ENCODE measurements at regions not wholly inside any gene's neighbourhood (a gene's known extent, or its start where the extent isn't known, plus 50 kb on each side); places are given as distances from the start of the nearest gene placed in this dataset.

DNA sequence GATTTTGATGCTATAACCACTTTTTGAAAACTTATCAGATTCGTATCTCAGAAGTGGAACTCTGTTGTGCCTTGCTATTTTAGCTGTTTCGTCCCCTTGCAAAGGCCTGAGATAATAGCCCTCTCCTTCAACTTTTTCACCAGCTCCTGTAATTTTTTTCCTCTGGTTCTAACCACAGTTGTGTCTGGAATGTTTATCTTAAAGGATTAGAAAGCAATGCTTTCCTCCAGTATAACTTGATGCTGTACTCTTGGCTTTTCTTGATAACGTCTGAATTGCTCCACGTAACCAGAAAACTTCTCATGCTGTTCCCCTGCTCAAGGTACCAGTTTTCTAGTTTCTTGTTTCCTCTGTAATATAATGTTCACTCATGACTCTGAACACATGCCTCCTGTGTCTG, 209.4 kb downstream of the DTWD2 start:
- DNase-seq (ENCODE audit: low read depth in 2 of 2): no peak

- no peak for DNase-seq (ENCODE audit: low read depth in 2 of 2)
These were observed 211.1 kb downstream of the DTWD2 start for GRCh38 chr5:118777189-118777736.

DNA sequence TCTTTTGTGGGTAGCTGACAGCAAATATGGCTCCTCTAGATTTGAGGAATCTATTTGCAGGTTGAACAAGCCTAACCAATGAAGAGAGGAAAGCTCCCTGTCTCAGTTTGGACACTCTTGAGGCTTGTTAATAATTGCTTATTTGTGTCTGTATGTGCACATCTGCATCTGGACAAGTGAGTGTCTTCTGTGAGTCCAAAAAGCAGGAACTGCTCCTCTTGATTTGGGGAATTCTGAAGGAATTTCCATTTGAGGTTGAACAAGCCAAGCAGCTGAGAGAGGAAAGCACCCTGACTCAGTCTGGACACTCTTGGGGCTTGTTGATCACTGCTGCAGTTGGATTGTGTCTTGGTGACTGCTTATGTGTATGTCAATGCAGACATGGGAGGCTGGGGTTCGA, 211.6 kb downstream of the DTWD2 start:
- no peak for DNase-seq (ENCODE audit: low read depth in 2 of 2)

DNA sequence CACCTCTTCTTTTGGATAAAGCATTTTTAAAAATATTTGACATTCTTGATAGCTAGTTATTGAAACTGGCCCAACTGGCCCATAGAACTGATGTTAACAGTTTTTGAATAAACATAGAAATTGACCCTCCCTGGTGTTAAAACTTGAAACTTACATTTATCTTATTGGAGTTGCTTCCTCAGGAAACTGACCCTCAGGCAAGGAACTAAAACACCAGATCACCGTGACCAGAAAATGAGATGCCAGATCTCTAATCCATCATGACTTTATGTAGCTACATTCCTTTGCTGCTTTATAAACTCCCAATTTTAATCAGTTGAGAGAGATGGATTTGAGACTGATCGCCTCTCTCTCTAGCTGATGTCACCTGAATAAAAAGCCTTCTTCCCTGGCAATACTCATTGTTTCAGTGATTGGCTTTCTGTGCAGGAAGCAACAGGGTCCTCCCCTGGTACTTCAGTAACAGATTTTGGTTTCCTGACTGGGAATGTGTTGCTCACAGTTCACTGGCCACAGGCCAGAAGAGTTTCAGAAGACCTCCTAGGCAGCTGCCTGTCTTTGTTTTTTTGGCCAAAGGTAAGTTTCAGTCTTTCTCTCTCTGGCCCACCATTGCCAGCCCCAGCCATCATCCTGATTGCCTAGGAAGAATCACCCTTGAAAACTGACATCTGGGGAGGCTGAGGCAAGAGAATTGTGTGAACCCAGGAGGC, 212.4 kb downstream of the DTWD2 start:
- DNase-seq (ENCODE audit: low read depth in 2 of 2): no peak

GRCh38 chr5:118768607-118769175, 219.7 kb downstream of the DTWD2 start:
- no peak for DNase-seq (ENCODE audit: low read depth in 2 of 2)

DNA sequence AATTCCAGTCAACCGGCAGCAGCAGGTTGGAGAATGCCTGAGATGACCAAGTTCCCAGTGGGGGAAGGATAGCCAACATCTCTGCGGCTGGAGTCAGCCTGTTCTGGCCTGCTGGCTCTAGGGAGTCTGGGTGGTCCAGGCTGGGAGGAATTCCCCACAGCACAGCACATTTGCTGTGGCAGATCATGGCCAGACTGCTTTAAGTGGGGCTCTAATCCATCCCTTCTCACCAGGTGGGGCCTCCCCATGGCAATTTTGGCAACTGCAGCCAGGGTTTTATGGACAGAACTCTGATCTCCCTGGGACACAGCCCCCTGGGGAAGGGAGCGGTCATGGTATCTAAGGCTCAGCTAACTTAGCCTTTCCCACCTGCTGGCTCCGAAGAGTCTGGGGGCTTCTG, 226.1 kb downstream of the DTWD2 start:
- DNase-seq (ENCODE audit: low read depth in 2 of 2): no peak

DNA sequence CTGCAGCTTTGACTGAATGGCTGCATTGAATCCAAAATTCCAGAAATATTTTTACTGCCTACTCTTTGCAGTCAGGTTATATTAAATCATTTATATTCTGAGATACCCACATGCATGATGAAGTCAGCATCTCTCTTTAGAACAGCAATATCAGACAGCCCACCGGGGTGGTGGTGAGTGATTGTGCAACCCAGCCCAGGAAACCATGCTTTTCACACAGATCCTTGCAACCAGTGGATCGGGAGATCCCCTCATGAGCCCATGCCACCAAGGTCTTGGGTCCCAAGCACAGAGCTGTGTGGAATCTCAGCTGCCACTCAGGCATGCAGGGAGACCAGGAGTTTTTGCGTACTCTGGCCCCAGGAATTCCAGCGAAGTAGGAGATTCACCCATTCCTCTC, 226.5 kb downstream of the DTWD2 start:
- DNase-seq (ENCODE audit: low read depth in 2 of 2): no peak

- no peak for DNase-seq (ENCODE audit: low read depth in 2 of 2)
These were observed 235.4 kb downstream of the DTWD2 start for GRCh38 chr5:118752969-118753368.

DNA sequence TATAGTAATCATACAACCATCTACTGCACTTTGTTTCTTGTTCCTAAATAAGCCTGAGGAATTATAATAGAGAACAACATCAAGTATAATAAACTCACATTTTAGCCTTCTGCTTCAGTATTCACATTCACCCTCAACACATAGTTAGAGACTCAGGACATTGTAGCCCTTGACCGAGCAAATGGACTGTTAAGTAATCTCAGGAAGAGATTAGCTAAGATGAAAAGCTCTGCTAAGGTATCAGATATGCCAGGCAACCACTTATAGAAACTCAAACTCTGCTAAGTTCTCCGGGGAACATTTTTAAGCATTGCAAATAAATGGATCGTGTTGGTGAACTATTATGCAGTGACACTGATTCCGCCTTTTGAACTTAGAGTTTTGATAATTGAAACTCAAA, 252.0 kb downstream of the DTWD2 start:
- no peak for DNase-seq (ENCODE audit: low read depth in 2 of 2)

GRCh38 chr5:118733394-118733793, 255.0 kb downstream of the DTWD2 start:
- no peak for DNase-seq (ENCODE audit: low read depth in 2 of 2)

DNA sequence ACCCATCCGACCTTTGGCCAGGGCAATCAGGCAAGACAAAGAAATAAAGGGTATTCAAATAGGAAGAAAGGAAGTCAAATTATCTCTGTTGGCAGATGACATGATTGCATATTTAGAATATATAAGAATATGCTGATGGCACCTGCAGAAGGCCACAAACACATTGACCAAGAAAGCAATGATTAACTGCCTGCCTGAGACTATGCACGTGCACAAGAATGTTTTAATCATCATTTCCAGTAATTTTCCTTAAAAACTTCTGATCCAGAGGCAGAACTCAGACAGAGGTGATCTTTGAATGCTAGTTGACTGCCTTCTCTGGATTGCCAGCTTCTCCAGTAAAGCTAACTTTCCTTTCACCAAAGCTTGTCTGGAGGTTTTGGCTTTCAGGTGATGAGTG, 260.2 kb downstream of the DTWD2 start:
- no peak for DNase-seq (ENCODE audit: low read depth in 2 of 2)

GRCh38 chr5:118726891-118727290, 261.5 kb downstream of the DTWD2 start:
- no peak for DNase-seq (ENCODE audit: low read depth in 2 of 2)

DNA sequence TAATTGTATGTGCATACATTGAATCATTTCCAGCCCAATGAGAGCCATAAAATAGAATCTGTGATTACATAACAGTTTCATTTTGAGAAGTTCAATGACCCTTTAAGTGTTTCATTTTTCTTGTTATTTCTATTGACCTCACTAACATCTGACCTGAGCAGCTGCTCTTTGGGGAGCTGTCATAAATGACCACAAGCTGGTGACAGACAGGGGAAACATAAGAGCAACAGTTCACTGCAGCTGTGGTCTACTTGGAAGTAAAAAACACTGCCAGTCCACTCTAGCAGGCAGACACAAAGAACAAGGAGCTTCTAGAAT, 265.4 kb downstream of the DTWD2 start:
- no peak for DNase-seq (ENCODE audit: low read depth in 2 of 2)

DNA sequence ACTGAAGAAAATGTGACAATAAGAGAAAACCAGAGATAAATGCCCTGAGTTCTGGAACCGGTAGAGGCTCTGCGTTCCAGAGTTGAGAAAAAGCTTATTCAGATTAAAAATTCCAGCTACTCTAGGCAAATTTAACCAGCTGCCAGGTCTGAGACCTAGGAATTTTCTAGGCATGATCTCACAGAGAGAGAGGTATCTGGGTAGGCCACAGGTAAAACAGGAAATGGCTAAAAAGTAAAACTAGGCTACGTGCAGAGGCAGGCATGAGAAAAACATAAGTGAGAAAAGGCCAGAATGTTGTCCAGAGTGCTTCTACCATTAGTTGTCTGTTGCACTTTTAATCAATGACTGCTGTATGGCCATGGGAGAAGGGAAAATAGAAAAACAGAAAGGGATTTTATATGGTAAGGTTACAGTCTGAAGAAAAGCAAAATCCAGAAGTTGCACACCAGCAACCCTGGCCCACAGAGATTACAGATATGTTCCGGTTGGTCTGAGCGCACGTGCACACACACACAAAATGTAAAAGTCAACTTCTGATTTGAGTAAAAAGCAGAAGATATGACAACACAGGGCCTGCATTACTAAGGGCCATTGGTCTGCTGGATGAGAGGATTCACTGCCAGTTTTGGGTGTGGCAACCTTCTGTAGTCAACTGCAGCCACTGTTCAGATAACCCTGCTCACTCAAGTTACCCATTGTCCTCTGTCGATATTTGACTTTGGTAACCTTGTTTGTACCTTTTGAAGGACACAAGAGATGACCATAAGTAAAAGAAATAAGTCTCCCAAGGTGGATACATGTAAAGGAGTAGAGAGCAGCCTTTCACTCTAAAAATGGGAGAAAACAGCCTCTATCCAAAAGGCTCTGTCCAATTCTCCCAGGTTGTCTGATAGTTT, 266.0 kb downstream of the DTWD2 start:
- DNase-seq (ENCODE audit: low read depth in 2 of 2): no peak

- no peak for DNase-seq (ENCODE audit: low read depth in 2 of 2)
These were observed 276.6 kb downstream of the DTWD2 start for GRCh38 chr5:118711727-118712126.

GRCh38 chr5:118705959-118706667, 282.2 kb downstream of the DTWD2 start:
- no peak for DNase-seq (ENCODE audit: low read depth in 2 of 2)

DNA sequence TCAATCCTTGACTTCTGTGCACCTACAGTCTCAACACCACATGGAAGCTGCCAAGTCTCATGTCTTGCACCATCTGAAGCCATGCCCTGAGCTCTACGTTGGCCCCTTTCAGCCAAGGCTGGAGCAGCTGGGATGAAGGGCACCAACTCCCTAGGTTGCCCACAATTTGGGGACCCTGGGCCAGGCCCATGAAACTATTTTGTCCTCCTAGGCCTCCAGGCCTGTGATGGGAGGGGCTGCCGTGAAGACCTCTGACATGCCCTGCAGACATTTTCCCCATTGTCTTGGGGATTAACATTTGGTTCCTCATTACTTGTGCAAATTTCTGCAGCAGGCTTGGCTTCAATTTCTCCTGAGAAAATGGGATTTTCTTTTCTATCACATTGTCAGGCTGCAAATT, 285.1 kb downstream of the DTWD2 start:
- DNase-seq (ENCODE audit: low read depth in 2 of 2): no peak

DNA sequence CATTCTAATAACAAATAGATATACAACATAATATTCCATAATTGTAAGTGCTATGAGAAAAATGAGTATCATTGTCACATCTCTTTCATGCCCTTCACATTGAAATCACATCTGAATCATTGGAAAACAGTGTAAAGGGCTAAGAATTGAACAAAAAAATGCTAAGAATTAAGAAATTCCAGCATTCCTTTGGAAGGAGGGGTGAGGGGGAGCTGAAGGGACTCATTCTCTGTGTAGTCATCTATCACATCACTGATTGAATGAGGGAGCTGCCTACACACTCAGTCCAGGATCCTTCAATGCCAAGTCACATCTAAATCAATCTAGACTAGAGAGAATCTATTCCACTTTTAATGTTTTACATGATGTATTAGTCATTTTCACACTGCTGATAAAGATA, 286.6 kb downstream of the DTWD2 start:
- DNase-seq (ENCODE audit: low read depth in 2 of 2): no peak

DNA sequence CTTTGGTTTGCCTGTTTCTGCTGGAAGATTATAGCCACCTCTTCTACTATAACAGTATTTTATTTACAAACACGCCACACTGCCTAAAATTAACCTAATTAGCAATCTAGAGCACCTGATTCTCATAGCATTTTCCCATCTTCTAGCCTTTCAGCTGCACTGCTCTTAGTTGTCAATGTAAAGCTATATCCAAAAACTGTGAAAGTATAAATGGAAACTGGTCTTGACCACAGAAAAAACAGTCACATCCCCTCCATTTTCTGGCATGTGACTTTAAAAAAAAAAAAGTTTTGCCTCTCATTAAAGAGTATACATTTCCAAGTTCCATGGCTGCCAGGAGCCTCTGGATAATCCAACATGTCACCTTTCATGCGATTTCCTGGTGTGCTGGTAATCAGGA, 287.8 kb downstream of the DTWD2 start:
- DNase-seq (ENCODE audit: low read depth in 2 of 2): no peak

GRCh38 chr5:118698774-118699173, 289.6 kb downstream of the DTWD2 start:
- DNase-seq (ENCODE audit: low read depth in 2 of 2): no peak

GRCh38 chr5:118696076-118696475, 292.3 kb downstream of the DTWD2 start:
- no peak for DNase-seq (ENCODE audit: low read depth in 2 of 2)

- DNase-seq (ENCODE audit: low read depth in 2 of 2): no peak
These were observed 295.5 kb downstream of the DTWD2 start for GRCh38 chr5:118692811-118693342.

Data from stimulated activated CD4-positive, alpha-beta T cell treated with anti-CD3 and anti-CD28 coated beads, Interleukin-1b, Interleukin-23, amount 100 ng/mL, for 1 hour (primary cell).